GM13976 (cell line): ENCODE measurements at regions not wholly inside any gene's neighbourhood (a gene's known extent, or its start where the extent isn't known, plus 50 kb on each side); places are given as distances from the start of the nearest gene placed in this dataset.

Experiments
- DNase-seq: peaks from one replicate; pipeline ENCODE4 v3.0.0; 2012; ENCODE audit warnings: low spot score
- CTCF ChIP-seq: IDR thresholded peaks from 2 replicates; pipeline ENCODE4 v1.5.1; 2012; ENCODE audit warnings: borderline replicate concordance, mild to moderate bottlenecking; ENCODE audit not compliant: insufficient read depth; ENCODE audit errors: extremely low read depth, missing control alignments, control extremely low read depth
- in situ Hi-C: fragments of 300-500 bp; cut with MboI; formaldehyde crosslinking; loops from one replicate; pipeline ENCODE4 v1.12.0; 2022; ENCODE audit warnings: low sequenced_read_pairs, mixed read lengths, inconsistent platforms; ENCODE audit not compliant: unreplicated experiment

GRCh38 chr16:76176616-76177015, 100.6 kb upstream of the CNTNAP4 start:
- TF ChIP-seq CTCF = no peak
- no peak for DNase-seq
- in situ Hi-C loops = no loop called here

GRCh38 chr16:76182041-76182635, 95.1 kb upstream of the CNTNAP4 start:
- in situ Hi-C loops = no loop called here
- no peak for TF ChIP-seq CTCF
- DNase-seq = no peak

- TF ChIP-seq CTCF = no peak
These were observed 93.6 kb upstream of the CNTNAP4 start for GRCh38 chr16:76183647-76184046.

GRCh38 chr16:76190057-76190456, 87.1 kb upstream of the CNTNAP4 start:
- no peak for TF ChIP-seq CTCF
- DNase-seq = no peak
- in situ Hi-C loops = no loop called here

More at GRCh38 chr16:76183647-76184046, 93.6 kb upstream of the CNTNAP4 start:
- in situ Hi-C loops = no loop called here
- no peak for DNase-seq

GRCh38 chr16:76190480-76190879, 86.7 kb upstream of the CNTNAP4 start:
- DNase-seq = no peak
- TF ChIP-seq CTCF = no peak
- in situ Hi-C loops = no loop called here

- no peak for DNase-seq
- no peak for TF ChIP-seq CTCF
- in situ Hi-C loops = no loop called here
These were observed 83.1 kb upstream of the CNTNAP4 start for GRCh38 chr16:76193906-76194615.
